BE2C (cell line): ENCODE measurements at regions not wholly inside any gene's neighbourhood (a gene's known extent, or its start where the extent isn't known, plus 50 kb on each side); places are given as distances from the start of the nearest gene placed in this dataset.
A peak's percentile ranks its signal among the peaks of the same experiment; 100 is the strongest.

Experiments used
- DNase-seq: peaks from one replicate; pipeline ENCODE4 v3.0.0-alpha.2; 2020
- H3K27me3 ChIP-seq: fragments of 250-450 bp; sonication (Bioruptor Pico); 2 replicates; pipeline ENCODE4 v1.5.1; 2020; ENCODE audit warnings: mild to moderate bottlenecking
- H3K36me3 ChIP-seq: fragments of 250-450 bp; sonication (Bioruptor Pico); 2 replicates; pipeline ENCODE4 v1.5.1; 2020; ENCODE audit warnings: mild to moderate bottlenecking
- H3K4me1 ChIP-seq: fragments of 250-450 bp; sonication (Bioruptor Pico); 2 replicates; pipeline ENCODE4 v1.5.1; 2020
- H3K4me3 ChIP-seq: 2 replicates; pipeline ENCODE4 v1.5.1; 2011; ENCODE audit warnings: low read depth, low read length
- H3K9me3 ChIP-seq: fragments of 250-450 bp; sonication (Bioruptor Pico); 2 replicates; pipeline ENCODE4 v1.5.1; 2020
- TF ChIP-seq, protein P1 (sequence below): IDR thresholded peaks from 2 replicates; pipeline ENCODE4 v1.5.1; 2012; ENCODE audit warnings: mild to moderate bottlenecking, low read depth, low read length

GRCh38 chr14:100396266-100396795 lies 73.2 kb downstream of the SLC25A47 start:
- no peak for DNase-seq
- Histone ChIP-seq H3K27me3 (no peaks in the 10 kb centered on the region), H3K36me3 (no peaks in the 10 kb centered on the region), H3K4me3 (no peak overlapping the region), H3K4me1 (peaks cover 74% of the 10 kb centered on the region), H3K9me3 (no peaks in the 10 kb centered on the region)
- TF ChIP-seq, protein P1, sequence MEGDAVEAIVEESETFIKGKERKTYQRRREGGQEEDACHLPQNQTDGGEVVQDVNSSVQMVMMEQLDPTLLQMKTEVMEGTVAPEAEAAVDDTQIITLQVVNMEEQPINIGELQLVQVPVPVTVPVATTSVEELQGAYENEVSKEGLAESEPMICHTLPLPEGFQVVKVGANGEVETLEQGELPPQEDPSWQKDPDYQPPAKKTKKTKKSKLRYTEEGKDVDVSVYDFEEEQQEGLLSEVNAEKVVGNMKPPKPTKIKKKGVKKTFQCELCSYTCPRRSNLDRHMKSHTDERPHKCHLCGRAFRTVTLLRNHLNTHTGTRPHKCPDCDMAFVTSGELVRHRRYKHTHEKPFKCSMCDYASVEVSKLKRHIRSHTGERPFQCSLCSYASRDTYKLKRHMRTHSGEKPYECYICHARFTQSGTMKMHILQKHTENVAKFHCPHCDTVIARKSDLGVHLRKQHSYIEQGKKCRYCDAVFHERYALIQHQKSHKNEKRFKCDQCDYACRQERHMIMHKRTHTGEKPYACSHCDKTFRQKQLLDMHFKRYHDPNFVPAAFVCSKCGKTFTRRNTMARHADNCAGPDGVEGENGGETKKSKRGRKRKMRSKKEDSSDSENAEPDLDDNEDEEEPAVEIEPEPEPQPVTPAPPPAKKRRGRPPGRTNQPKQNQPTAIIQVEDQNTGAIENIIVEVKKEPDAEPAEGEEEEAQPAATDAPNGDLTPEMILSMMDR, result no peak

GRCh38 chr14:100397005-100397404 lies 73.9 kb downstream of the SLC25A47 start:
- no peaks in the 10 kb centered on the region for H3K9me3 ChIP-seq
- H3K36me3 ChIP-seq, result no peaks in the 10 kb centered on the region
- H3K4me3 ChIP-seq, result no peak overlapping the region
- no peak for DNase-seq
- H3K4me1 ChIP-seq, result peaks cover 74% of the 10 kb centered on the region
- TF ChIP-seq, protein P1, result no peak
- H3K27me3 ChIP-seq, result no peaks in the 10 kb centered on the region

DNA sequence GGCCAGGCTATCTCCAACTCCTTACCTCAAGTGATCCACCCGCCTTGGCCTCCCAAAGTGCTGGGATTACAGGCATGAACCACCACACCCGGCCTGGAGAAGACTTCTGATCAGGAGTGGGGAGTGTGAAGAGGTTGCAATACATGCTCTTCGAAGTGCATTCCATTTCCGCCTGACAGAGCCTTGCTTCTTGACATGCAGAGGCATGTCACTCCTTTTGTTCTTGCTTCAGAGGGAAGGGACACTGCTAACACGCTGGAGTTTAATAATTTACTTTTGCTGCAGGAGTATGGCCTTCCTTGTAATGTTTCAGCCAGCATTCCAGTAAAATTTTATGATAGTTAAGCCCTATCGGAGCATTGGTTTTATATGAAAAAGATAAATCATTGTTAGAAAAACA lies 74.9 kb downstream of the SLC25A47 start:
- H3K4me1 ChIP-seq, result peaks cover 70% of the 10 kb centered on the region
- no peak for DNase-seq
- no peaks in the 10 kb centered on the region for H3K27me3 ChIP-seq
- TF ChIP-seq, protein P1, result no peak
- no peak overlapping the region for H3K4me3 ChIP-seq
- H3K36me3 ChIP-seq, result no peaks in the 10 kb centered on the region
- H3K9me3 ChIP-seq, result no peaks in the 10 kb centered on the region

DNA sequence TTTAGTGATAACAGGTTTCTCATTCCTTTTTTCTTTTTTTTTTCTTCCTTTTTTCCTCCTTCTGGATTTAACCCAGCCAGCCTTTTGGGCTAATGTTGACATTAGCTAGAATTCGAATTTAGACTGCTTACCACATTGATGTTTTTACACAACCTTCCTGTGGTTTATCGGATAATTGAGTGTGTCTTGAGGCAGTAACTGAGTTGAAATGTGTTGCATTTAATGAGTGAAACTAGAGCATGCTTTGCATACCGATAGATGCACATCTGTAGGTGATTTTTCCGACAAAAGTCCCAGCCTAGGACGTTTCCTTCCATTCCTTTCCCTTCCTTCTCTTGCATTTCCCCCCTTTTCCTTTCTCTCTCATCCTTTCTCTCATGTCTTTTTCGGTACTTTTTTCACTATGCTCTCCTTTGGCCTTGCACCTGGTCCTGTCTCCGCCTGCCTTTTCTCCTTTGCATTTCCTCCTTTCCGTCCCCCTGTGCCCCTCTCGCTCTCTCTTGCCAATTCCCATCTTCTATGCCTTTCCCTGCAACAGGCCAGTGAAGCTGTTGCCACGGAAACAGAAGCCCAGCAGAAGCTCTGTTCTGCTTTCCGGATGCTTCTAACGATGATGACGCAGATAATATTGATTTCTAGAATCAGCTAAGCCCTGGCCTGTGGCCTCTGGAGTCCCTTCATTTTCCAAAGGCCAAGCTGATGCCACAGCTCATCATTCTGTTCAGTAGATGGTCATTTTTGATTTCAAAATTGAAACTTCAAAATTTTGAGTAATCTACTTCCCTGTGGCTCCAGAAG lies 76.1 kb downstream of the SLC25A47 start:
- TF ChIP-seq, protein P1, result no peak

GRCh38 chr14:100400115-100400514 lies 77.0 kb downstream of the SLC25A47 start:
- Histone ChIP-seq H3K4me3 (no peak overlapping the region), H3K27me3 (no peaks in the 10 kb centered on the region), H3K36me3 (no peaks in the 10 kb centered on the region), H3K4me1 (peaks cover 73% of the 10 kb centered on the region), H3K9me3 (no peaks in the 10 kb centered on the region)
- DNase-seq, result peak; percentile 57
- TF ChIP-seq, protein P1, result no peak

More for the DNA sequence above, 76.1 kb downstream of the SLC25A47 start:
- H3K4me1 ChIP-seq, result peaks cover 70% of the 10 kb centered on the region
- H3K4me3 ChIP-seq, result no peak overlapping the region
- peak; percentile 75 for DNase-seq
- no peaks in the 10 kb centered on the region for H3K36me3 ChIP-seq
- no peaks in the 10 kb centered on the region for H3K27me3 ChIP-seq
- H3K9me3 ChIP-seq, result no peaks in the 10 kb centered on the region

DNA sequence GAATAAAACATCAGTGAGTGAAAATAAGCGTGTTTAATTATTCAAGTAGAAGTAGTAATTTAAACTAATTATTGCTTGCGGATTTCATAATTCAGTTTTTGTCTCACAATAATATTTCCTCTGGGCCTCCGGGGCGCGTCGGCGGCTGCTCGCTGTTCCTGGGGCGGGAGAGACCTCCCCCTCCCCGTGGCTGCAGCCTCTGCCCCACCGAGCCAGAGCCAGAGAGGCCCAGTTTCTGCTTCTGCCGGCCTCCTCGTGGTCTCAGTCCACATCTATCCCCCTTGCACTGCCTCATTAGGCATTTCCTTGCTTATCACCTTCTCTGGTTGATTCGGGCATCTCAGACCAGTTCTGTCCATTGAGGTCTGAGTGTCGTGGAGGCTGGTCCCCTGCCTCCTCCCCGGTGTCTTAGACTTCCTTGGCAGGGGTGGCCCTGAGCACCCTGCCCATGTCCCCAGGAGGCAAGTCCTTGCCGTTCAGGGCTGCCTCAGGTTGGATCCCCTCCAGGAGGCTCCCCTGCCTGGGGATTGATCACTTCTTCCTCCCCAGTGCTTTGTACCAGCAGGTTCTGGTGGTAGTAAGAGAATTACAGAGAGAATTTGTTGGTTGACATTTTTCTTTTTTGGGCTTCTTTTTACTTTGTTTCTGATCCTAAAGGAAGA lies 78.0 kb downstream of the SLC25A47 start:
- TF ChIP-seq, protein P1, result no peak
- Histone ChIP-seq H3K27me3 (no peaks in the 10 kb centered on the region), H3K9me3 (no peaks in the 10 kb centered on the region), H3K4me1 (peaks cover 77% of the 10 kb centered on the region), H3K36me3 (no peaks in the 10 kb centered on the region), H3K4me3 (no peak overlapping the region)
- DNase-seq, result no peak
